LNCAP (cell line): ENCODE measurements at regions not wholly inside any gene's neighbourhood (a gene's known extent, or its start where the extent isn't known, plus 50 kb on each side); places are given as distances from the start of the nearest gene placed in this dataset.

Experiments
- TF ChIP-seq, protein P1 (sequence below): fragments of 450-650 bp; IDR thresholded peaks from 2 replicates; pipeline ENCODE4 v1.5.1; 2017; ENCODE audit warnings: mild to moderate bottlenecking

DNA sequence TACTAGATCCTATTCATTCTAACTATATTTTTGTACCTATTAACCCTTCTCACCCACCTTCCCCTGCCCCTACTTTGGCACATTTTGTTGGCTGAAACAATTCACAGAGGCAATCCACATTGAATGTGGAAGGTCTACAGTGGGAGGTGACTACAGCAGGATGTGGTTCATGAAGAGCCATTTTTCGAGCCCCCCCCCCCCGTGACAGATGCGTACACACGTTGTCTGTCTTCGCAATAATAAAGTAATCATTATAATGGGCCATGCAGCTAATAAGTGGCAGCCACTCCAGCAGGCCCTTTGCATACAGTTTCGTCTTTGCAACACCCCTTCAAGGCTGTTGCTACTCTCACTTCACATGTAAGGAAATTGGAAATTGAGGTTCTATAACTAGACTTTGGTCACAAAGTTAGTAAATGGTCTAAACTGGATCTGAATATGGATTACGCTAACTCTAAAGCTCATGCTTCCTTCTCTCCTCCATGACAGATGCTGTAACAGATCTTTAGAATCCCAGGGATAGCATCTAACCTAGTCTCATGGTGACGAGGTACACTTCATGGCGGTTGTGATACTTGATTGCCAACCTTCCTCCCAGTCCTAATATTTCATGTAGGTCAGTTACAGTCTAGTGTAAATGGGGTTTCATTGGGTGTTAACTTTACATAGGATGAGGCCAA is 176.8 kb downstream of the MYCN start:
- TF ChIP-seq, protein P1, sequence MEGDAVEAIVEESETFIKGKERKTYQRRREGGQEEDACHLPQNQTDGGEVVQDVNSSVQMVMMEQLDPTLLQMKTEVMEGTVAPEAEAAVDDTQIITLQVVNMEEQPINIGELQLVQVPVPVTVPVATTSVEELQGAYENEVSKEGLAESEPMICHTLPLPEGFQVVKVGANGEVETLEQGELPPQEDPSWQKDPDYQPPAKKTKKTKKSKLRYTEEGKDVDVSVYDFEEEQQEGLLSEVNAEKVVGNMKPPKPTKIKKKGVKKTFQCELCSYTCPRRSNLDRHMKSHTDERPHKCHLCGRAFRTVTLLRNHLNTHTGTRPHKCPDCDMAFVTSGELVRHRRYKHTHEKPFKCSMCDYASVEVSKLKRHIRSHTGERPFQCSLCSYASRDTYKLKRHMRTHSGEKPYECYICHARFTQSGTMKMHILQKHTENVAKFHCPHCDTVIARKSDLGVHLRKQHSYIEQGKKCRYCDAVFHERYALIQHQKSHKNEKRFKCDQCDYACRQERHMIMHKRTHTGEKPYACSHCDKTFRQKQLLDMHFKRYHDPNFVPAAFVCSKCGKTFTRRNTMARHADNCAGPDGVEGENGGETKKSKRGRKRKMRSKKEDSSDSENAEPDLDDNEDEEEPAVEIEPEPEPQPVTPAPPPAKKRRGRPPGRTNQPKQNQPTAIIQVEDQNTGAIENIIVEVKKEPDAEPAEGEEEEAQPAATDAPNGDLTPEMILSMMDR: no peak

DNA sequence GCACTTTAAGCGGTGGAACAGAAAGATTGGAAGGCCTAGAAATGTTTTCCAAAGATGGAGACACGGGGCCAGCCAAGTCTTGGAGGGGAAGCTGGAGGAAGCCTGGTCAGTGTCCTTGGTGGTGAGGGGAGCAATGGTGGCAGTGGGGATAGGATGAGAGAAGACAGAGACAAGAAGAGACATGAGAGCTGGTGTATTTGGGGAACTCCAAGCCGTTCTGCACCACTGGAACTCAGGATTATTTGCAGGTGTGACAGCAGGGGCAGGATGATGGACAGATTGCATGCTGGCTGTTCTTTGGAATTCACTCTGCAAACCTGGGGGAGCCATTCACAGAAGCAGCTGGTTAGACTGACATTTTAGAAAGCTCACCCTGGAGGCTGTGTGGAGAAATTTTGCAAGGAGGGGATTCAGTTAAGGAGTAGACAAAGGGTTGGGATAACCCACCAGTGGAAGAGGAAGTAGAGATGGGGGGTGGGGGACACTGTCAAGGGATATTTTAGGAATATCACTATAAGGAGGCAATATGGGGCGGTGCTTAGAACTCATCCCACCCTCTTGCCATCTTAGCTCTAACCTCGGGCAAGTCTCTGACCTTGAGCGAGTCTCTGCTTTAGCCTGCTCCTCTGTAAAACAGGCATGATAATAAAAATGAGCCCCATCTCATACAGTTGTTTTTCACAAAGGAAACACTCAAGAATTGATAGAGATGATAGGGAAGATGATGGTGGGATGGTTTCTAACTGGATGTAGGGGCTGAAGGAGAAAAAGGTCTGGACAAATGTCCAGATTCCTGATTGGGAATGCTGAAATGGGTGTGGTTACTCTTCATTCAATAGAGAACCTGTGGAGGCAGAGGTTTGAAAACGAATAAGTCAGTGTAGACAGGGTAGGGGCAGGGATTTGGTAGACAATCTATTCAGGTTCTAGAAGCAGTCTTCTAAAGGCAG is 175.8 kb downstream of the MYCN start:
- TF ChIP-seq, protein P1: no peak

DNA sequence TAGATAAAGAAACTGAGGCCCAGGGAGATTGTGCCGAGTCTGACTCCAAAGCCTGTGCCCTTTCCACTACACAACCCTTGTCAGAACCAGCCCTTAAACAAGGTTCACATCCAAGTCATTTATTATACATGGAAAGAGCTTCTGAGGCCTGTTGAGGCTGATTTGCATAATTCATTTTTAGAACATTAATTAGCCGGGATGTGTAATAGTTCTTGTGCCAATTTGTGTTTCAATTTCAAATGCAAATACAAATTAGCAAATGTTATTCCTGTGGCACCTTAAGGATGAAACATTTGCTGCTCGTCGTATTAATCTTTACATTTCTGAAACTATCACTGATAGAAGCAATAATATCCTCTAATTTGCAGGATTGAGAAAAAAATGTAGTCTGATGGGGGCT is 174.9 kb downstream of the MYCN start:
- TF ChIP-seq, protein P1: no peak

DNA sequence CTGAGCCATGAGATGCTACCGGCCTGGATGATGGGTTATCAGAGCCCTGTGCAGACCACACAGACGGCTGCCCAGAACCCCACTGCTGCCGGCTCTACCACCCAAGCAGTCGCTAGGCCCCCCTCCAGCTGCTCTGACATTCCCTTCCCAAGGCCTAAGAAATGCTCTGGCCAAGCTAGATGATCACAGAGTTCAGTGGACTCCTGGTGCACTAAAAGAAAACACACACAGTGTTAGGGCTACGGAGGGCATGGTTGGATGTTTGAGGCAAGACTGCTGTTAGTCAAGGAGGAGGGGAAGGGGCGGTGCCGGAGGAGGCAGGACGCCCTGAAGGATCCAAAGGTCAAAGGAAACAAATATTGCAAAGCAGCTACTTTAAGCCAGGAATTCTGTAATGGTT is 174.5 kb downstream of the MYCN start:
- TF ChIP-seq, protein P1: no peak

DNA sequence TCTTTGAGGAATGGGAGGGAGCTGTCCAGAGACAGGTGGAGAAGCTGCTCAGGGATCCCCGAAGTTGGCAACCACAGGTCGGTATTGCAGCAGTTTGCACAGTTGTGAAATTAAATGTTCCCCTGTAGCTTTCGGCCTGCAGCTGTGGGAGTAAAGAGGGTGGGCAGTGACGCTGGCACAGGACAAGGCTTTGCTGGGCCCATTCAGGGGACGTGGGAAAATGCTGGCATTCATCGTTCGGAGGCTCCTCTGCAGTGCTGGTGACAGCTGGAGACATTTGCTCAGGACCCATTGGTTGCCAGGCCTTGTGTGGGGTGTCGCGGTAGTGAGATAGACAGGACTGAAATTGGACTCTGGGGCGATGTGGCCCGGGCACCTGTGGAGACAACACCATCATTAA is 173.7 kb downstream of the MYCN start:
- TF ChIP-seq, protein P1: no peak

DNA sequence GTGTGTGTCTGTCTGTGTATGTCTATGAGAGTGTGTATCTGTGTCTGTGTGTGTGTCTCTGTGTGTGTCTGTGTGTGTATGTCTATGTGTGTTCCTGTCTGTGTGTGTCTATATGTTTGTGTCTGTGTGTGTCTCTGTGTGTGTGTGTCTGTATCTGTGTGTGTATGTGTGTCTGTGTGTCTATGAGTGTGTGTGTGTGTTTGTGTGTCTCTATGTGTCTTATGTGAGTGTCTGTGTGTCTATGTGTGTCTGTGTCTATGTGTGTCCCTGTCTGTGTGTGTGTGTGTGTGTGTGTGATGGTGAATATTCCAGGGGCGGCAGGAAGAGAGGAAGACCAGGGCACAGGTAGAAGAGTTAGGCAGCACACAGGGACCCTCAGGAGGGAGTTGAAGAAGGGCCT is 173.2 kb downstream of the MYCN start:
- TF ChIP-seq, protein P1: no peak

DNA sequence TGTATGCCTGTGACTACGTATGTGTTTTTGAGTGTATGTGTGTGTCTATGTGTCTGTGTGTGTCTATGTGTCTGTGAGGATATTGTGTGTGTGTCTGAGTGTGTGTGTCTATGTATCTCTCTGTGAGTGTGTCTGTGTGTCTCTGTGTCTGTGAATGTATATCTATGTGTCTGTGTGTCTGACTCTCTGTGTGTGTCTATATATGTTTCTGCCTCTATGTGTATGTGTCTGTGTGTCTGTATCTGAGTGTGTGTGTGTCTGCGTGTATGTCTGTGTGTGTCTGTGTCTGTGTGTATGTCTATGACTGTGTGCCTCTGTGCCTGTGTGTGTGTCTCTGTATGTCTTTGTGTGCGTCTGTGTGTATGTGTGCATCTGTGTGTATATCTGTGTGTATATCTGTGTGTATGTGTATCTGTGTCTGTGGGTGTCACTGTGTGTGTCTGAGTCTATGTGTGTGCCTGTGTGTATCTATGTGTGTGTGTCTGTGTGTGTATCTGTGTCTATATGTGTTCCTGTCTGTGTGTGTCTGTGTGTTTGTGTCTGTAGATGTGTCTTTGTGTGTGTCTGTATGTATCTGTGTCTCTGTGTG is 172.7 kb downstream of the MYCN start:
- TF ChIP-seq, protein P1: no peak
